H1 (cell line): ENCODE measurements at regions not wholly inside any gene's neighbourhood (a gene's known extent, or its start where the extent isn't known, plus 50 kb on each side); places are given as distances from the start of the nearest gene placed in this dataset.

ENCODE experiments used
- RNF2 ChIP-seq: fragments of 200-900, 300-1000 bp; sonication (generic); IDR thresholded peaks from 2 replicates; pipeline ENCODE4 v1.7.1; 2016; ENCODE audit warnings: borderline replicate concordance, low read depth, mild to moderate bottlenecking, antibody characterized with exemption, low read length; ENCODE audit not compliant: poor library complexity, severe bottlenecking; ENCODE audit errors: missing control alignments

- no peak for TF ChIP-seq RNF2
These were observed 1512.5 kb upstream of the B3GALT2 start (continued) for GRCh38 chr1:194698908-194699318.
